ENCODE measurements at regions not wholly inside any gene's neighbourhood (a gene's known extent, or its start where the extent isn't known, plus 50 kb on each side); places are given as distances from the start of the nearest gene placed in this dataset.
"Not testable (repeated sequence)": the region's sequence is repeated elsewhere in the genome, so short reads cannot be mapped to it uniquely, and the experiment has no call there.

DNA sequence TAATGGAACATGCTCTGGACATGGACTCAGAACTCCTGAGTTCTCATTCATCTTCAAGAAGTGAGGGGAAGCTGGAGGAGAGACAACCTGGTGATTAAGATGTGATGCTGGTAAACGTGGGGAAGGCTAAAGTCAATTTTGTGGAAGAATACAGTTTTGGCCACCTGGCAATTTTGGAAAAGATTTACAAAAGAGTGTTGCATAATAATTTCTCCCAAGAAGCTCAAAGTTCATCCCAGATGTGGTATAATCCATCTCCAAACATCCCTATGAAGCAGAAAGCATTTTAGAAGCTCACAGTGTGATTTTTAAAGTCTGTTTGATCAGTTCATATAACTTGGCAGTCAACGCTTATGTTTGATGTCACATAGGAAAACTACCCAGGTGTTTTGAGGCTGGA lies 208.7 kb downstream of the LMX1A start:
- DNase-seq = no peak

DNA sequence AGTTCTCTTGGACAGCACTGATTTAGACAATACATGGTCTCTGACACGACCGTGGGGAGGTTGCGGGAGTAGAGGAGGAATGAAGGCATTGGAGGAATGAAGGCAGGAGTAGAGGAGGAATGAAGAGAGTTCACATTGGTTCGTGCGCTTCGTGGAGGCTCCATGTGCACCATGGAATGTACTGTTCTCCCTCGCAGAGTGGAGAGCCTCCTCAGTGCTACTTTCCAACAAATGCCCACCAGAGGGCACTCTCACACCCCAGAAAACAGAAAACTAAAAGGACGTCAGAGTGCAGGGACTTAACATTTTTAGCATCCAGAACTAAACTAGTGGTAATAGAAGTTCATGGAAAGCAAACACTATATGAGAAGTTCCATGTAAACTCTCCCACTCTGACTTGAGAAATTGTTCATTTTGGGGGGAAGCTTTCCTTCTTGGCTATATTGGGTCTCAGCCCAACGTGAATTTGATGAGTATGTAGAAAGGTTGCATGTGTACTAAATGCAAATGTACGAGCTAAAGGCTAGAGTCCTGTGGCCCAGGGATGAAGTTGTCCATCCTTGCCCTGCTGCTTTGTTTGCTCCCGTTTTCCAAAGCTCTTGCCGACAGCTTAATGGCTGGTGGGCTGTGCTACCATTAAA lies 211.6 kb downstream of the LMX1A start:
- peak in 1 of 2 donors; percentile 11 for DNase-seq

DNA sequence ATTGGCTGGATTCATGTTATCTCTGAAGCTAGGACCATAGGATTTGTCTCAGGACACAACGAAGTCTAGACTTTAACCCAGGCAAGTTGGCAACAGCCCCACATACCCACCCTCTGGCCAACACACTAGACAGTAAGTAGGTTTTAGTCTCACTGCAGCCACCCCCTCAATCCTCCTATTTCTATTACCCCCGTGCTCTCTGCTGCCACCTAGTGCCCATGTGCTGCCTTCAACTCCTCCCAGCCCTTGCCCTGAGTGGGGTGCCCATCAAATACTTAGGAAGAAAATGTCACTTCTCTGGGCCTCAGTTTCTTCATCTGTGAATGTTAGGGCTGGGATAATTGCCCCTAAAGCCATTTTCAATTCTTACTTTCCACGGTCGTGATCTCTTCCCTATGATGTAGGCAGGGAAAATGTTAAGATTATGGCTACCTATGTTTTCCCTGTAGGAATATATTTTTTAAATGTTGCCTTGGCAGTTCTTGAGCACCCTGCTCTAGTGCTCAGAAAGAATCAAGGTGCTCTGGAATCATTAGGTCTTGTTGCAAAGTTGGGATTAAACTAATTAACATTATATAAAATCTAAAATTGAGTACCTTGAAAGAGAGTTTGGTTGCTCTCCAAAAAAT lies 213.0 kb downstream of the LMX1A start:
- DNase-seq = peak in 1 of 2 donors; percentile 18

DNA sequence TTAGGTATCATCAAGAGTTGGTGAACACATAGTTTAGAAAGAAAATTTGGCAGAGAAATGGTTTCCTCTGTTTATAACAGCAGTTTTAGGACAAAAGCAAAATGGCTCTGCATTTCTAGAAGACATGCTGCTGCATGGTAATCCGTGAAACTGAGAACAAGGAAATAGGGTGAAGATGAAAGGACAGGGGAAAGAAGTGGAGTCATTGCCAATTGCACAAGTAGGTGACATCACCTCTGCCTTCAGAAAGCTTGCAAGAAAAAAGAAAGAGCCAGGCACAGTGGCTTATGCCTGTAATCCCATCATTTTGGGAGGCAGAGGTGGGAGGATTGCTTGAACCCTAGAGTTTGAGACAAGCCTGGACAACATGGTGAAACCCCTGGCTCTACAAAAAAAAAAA lies 217.6 kb downstream of the LMX1A start:
- no peak for DNase-seq

DNA sequence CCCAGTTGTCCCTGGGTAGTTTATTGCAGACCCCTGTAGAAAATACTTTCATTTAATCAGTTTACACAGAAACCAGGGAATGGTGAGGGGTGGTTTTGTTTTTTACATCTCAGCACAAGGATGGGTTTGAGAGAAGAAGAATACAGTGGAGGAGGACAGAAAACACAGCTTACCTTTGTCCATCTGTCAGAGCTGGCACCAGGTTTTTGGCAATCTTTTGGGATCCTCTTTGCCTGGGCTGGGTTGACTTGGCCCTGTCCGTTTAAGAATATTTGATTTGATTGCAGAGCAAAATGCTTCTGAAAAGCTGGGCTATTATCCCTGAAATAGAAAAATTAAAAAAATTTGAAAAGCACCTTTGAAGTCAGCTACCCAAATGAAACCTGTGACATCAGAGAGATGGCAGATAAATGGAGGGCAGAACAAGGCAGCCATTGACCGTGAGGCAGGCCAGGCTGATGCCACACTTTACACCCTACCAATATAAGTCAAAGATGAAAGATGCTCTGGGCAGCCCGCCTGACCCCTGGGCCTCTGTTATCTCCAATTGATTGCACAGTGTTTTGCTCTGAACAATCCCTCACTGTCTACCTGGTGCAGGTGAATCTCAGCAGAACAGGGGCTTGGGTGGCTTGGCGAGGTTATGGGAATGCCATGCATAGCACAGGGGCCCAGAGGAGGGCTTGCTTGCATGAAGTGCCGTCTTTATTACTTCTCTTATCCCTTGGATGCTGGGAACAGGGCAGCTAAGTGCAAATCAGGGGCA lies 218.8 kb downstream of the LMX1A start:
- no peak for DNase-seq

DNA sequence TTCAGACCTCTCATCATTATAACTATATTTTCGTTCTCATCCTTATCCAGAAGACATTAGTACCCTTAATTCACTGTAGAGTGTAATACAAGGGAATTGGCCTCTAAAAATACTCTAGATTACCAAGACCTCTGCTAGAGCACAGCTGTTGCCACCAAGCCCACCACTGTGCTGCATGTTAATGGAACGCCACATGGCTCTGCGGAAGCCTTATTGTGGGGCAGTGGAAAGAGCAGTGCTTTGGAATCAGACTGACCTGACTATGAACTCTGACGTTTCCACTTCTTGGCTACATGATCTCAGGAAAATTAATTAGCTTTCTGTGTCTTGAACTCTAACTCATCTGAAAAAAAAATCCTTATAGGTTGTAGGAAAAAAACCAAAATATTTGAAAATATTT lies 222.1 kb downstream of the LMX1A start:
- no peak for DNase-seq

DNA sequence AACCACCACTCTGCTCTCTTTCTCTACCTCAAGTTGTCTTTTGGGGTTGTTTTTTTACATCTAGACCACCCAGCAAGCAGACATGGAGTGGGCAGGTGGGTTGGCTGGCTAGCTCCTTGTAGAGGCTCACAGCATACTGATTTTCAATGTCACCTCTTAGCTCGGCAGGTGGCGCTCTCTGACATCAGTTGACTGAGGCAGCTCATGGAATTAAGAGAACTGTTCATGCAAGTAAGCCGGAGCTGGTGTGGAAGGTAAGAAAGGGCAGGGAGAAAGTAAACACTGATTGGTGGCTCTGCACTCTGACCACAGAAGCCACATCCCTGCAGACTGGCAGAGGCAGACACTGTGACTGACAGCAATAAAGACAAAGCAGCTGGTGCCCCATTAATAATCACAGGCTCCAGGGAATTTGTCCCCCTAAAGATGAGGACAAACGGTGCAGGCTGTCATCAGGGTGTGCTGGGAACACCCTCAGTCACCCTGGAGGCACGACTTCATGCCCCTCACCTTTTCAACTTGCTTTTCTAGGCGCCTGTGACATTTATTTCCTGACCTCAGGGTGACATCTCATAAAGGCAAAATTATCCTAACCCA lies 226.8 kb downstream of the LMX1A start:
- DNase-seq = no peak

DNA sequence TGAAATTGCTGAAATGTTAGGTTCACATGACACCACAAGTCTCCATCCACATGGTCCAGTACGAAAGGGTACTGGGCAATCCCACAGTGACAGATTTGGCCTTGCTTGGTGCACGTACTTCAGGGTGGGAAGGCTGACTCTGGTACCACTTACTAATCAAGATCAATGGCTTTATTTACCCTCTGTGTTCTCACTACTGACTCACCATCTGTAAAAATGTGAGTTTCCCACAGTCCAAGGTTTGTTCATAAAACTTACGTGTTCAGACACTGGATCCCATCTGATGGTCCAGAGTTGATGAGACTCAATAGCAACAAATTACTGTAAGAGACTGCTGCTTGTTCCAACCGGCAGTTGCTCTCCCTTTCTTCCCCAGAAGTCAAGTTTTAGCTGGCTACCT lies 231.7 kb downstream of the LMX1A start:
- no peak for DNase-seq

DNA sequence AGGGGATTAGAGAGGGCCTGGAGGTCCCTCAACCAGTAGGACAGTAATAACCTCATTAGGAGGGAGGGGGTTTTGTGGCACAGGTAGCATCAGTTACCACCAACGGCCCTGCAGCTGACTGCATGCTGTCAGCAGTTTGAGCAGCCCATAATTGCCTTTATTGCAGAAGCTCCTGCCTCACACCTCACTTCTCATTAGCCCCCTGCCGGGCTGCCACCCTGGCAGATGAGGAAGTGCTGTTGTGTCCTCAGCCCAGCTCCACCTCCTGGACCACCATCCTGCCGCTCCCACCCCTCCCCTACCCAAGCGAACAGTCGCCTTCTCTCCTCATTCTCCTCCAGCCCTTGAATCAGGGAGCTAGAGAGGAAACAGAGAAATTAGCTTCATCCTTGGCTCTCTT lies 237.4 kb downstream of the LMX1A start:
- DNase-seq = no peak

DNA sequence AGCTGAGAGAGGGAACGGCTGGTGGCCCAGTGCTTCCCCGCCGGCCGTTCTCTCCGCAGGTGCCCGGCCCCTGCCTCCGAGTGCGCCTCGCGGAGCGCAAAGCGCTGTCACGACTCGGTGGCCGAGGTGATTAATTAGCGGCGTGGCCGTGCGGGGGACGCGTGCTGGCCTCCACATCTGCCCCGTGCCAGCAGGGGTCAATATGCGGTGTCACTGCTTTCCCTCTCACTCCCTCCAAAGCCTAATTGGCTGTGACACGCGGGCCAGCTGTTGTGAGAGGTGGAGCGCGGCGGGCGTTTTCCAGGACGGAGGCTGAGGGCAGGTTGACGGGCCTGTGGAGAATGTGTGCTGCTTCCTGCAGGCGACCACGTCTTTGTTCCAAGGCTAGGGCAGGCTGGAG lies 239.0 kb downstream of the LMX1A start:
- DNase-seq = no peak

DNA sequence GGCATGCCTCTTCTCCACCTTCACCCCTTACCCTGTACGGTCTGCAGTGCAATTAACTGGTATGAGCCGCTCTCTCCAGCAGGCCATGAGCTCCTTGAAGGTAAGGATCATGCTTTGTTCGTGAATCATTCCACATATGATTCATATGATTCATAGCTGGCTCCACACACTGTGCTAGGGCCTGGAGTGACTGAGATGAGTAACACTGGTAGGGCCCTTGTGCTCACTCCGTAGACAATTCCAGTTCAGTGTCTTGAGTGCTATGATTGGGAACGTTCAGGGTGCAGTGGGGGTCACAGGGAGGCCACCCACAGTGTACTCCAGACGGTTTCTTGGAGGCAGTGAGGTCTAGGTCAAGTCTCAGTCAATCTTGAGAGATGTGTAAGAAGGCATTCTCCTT lies 239.8 kb downstream of the LMX1A start:
- no peak for DNase-seq

DNA sequence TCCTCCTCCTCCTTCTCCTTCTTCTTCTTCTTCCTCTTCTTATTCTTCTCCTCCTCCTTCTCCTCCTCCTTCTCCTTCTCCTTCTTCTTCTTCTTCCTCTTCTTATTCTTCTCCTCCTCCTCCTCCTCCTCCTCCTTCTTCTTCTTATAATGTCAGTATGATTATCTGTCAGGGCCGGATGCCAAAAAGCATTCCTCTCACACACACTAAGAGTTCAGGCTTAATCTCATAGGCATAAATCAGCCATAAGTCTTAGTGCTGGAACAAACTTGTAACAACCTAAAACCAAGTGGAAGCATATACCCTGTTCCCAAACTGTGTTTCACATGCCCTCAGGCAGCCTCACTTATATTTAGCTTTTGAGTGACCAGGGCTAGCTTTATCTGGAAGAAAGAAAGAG lies 240.3 kb downstream of the LMX1A start:
- no peak for DNase-seq

DNA sequence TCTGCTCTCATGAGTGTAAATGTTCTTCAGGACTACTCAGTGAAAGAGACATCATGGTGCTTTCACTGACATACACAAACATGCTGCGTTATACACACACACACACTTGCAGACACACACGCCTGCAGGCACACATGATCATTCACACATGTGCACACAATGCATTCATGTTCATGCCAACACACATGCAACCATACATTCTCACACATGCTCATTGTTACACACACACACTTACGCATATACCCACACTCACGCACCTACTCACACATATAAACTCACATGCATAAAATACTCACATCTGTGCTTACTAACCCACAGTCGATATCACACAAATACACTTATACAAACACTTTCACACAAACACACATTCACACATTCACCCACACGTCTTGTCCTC lies 241.6 kb downstream of the LMX1A start:
- no peak for DNase-seq

DNA sequence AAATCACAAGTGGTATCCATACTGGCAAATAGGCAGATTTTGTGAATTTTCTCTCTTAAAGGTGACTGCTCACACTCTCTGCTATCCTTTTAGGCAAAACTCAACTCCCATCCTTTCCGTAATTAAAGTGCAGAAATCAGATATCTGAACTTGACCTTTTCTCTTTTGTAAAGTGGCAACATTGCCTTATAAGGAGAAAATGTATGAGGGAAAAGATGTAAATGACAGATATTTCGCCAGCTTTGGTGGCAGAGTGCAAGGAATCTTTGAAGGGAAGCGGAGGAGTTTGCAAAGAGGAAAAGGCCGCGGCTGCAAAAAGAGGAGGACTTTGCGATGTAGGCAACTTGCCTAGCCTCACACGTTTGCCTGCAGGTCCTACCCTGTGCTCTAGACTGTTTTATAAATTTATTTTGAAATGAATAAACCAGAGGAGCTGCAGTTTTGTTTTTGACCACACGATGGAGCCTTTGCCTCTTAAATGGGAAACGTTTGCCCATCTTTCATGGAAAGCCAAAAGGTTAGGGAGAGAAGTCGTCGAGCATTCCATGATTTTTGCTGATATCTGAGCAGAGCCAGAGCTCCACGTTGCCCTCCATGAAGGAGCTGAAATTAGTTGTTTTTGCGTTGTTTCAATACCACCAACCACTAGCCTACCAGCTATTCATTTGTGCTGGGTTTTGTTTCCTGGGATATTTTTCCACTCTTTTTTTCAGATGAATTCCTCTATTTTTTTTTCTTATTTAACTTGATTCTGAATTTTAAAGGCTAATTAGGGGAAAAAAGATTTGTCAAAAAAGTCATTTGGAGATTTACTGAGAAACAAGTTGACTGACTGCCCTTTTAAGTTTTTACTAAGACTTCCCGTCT lies 242.3 kb downstream of the LMX1A start:
- no peak for DNase-seq

DNA sequence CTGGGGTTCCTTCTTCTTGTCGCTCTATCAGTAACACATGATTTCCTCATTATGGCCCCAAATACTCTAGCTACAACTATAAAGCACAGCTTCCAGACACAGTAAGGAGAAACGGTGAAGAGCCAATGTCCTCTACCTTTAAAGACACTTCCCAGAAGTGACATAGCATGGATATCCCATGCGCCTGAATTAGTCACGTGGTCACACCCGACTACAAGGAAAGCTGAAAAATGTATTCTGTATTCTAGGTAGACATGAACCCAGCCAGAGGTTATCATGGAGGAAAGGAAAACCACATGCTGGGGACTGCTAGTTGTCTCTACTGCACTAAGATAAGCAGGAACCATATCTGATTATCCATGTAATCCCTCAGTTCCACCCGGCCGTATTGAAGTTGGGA lies 244.3 kb downstream of the LMX1A start:
- DNase-seq = no peak

DNA sequence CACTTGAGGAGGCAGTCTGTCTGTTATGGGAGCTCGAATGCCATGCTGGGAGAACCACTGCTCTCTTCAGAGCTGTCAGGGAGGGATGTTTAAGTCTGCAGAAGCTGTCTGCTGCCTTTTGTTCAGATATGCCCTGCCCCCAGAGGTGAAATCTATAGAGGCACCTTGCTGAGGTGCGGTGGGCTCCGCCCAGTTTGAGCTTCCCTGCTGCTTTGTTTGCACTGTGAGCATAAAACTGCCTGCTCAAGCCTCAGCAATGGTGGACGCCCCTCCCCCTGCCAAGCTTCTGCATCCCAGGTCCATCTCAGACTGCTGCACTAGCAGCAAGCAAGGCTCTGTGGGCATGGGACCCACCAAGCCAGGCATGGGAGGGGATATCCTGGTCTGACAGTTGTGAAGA lies 247.5 kb downstream of the LMX1A start:
- no peak for DNase-seq

DNA sequence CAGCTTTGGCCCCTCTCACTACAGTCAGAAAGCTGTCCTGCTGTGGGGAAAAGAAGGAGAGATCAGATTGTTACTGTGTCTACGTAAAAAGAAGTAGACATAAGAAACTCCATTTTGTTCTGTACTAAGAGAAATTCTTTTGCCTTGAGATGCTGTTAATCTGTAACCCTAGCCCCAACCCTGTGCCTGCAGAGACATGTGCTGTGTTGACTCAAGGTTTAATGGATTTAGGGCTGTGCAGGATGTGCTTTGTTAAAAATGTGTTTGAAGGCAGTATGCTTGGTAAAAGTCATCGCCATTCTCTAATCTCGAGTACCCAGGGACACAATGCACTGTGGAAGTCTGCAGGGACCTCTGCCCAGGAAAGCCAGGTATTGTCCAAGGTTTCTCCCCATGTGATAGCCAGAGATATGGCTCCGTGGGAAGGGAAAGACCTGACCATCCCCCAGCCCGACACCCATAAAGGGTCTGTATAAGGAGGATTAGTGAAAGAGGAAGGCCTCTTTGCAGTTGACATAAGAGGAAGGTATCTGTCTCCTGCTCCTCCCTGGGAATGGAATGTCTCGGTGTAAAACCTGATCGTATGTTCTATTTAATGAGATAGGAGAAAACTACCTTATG lies 263.9 kb downstream of the LMX1A start:
- not testable (repeated sequence) for DNase-seq

DNA sequence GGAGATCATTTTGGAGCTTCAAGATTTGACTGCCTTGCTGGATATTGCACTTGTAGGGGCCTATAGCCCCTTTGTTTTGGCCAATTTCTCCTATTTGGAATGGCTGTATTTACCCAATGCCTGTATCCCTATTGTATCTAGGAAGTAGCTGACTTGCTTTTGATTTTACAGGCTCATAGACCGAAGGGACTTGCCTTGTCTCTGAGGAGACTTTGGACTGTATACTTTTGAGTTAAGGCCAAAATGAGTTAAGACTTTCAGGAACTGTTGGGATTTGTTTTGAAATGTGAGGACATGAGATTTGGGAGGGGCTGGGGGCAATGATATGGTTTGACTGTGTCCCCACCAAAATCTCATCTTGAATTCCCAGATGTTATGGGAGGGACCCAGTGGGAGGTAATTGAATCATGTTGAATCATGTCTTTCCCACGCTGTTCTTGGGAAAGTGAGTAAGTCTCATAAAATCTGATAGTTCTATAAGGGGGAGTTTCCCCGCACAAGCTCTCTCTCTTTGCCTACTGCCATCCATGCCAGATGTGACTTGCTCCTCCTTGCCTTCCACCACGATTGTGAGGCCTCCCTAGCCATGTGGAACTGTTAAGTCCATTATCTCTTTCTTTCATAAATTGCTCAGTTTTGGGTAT lies 276.1 kb downstream of the LMX1A start:
- DNase-seq = no peak

DNA sequence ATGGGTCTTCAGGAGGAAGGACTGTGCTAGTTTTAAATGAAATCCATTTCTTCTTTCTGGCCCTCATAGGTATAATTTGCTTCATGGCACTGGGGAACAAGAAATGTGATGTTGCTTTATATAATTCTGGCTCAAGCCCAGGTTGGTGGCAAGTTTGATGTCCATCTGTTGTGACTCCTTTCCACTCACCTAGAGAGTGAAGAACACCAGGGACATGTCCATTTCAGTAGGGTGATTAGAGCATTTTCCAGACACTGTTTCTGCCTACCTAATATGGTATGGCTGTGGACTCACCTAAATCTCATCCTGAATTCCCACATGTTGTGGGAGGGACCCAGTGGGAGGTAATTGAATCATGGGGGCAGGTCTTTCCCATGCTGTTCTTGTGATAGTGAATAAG lies 278.1 kb downstream of the LMX1A start:
- DNase-seq = no peak

DNA sequence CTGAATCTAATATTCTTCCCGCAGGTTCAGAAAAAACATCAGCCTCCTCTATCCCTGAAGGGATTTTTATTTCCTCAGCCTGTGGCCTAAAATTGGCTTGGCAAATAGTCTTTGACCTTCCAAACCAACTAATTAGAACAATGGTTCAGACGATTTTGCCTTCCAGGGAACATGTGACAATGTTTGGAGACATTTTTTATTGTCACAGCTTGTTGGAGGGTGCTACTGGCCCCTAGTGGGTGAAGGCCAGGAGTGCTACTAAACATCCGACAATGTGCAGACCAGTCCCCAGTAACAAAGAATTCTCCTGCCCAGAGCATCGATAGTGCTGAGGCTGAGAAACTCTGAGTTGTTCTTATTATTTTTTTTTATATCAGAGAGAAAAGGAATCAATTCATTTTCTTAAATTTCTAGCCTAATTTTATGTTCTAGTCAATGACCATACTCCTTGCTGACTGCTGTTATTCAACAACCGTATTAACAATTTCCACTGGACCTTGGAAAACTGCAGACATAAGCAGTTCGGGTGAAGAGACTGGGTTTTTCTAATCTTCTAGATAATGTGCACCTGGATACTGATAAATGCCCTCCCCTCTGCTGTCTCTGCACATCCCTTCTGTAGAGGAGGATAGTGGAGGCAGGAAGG lies 280.7 kb downstream of the LMX1A start:
- DNase-seq = no peak

Data from CD4-positive, alpha-beta T cell treated with Interferon alpha-2 for 1 hour (primary cell).